GM21360 (cell line): ENCODE measurements at regions not wholly inside any gene's neighbourhood (a gene's known extent, or its start where the extent isn't known, plus 50 kb on each side); places are given as distances from the start of the nearest gene placed in this dataset.

Source experiments
- ATAC-seq: cut with Tn5 transposase; IDR thresholded peaks from one replicate; pipeline ENCODE4 v1.9.1; 2021; ENCODE audit warnings: mild to moderate bottlenecking, moderate library complexity; ENCODE audit not compliant: unreplicated experiment

GRCh38 chr6:14031516-14031915 lies 86.1 kb upstream of the CD83 start:
- ATAC-seq: no peak

DNA sequence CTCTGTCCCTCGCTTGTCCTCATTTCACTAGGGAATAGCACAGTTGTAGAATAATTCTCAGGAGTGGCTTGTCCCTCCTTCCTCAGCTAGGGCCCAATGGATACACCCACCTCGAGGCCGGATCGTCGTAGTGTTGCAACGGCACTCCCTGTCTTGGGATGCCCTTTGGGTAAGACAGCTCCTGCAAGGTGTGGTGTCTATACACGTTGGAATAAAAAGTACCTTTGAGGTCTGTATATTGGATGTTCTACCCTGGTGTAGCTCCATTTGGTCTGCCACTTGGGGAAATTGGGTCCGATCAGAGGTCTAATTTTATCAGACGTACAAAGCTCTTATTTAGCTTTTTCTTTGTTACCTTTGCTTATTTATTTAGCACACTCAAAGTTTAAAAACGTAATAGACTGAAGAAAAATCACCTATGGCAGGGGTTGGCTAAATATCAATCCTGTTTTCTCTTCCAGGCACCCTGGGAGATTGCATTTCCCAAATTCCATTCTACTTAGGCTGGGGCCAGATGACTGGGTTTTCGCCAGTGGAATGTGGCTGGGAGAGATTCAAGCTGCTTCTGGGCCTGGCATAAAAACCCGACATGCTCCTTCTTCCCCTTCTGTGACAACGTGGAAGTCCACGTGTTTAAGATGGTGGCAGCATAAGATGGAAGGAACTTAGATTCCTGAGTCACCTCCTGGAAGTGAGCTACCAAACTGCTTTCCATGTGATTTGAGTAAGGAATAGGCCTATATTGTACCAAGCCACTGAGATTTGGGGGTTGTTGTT lies 82.3 kb upstream of the CD83 start:
- no peak for ATAC-seq

DNA sequence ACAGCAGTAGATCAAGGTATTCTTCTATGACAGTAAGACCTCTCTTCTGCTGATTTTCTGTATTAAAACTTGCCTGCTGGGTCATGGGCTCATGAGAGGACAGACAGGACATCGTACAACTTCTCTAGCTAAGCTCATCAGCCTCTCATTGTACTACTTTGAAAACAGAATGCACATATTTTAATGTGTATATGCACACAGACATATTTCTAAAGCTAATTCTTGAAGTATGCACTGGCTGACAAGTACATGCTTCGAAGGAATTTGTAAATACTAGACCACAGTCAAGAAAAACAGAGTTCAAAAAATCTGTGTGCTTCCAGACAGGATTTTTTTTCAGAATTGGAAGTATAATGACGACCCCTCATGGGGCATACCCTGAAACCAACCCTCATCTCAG lies 81.7 kb upstream of the CD83 start:
- ATAC-seq: no peak

- ATAC-seq: no peak
Measured at GRCh38 chr6:14036911-14037310, 80.7 kb upstream of the CD83 start.

- ATAC-seq: no peak
Measured at GRCh38 chr6:14037402-14038277, 79.9 kb upstream of the CD83 start.

- ATAC-seq: no peak
Measured at GRCh38 chr6:14038467-14039437, 78.8 kb upstream of the CD83 start.

DNA sequence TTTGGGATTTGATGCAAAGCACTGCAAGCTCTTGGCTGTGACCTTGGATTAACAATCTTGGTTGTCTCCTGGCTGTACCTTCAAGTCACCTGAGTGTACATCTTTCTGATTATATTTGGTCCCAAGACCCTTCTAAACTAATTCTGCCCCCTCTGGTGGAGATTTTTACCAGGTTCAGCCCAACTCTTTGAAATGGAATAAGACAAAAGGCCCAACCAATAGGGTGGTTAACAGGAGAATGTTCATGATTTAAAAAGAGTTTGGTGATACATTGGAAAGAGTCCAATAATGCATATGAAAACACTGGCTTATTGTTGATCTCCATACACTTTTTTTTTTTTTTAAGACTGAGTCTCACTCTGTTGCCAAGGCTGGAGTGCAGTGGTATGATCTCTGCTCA lies 77.5 kb upstream of the CD83 start:
- no peak for ATAC-seq

- ATAC-seq: peak; percentile 71
Measured at GRCh38 chr6:14046476-14047068, 71.0 kb upstream of the CD83 start.

DNA sequence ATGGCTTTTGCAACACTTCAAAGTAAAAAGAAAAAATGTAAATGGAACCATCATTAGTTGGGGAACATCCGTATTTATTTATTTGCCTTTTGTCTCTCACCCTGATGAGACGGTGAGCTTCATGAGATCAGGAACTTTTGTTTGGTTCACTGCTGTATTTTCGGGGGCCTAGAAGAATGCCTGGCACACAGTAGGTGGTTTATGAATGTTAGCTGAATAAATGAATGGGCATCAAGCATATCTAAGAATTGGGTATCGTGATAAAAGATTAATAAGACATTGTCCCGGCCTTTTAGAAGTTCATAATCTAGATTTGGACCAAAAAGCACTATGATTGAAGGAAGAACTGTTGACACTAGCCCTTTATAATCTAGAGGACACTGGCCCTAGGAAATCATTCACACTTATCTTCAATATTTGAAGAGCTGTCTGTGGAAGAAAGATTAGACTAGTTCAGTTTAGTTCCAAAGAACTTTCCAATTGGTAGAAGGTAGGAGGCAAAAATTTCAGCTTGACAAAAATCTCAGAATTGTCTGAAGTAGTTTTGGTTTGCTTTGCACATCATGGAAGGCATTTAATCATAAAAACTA lies 70.3 kb upstream of the CD83 start:
- ATAC-seq: no peak

DNA sequence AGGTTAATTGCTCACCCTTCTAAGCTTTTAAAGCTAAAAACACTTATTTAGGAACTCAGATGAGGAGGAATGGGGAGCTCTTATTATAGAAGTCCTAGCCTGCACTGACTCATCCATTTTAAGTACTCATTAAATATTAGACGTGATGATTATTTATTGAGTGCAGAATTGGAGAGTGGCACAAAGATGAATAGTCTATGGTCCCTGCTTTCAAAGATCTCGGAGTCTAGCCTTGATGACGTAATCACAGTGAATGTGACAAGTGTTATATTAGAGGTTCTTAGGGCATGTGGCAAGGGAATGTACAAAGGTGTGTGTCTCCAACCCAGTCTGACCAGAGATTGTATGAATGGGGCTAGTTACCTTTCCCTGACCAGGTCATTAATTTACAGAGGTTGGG lies 68.7 kb upstream of the CD83 start:
- no peak for ATAC-seq

- no peak for ATAC-seq
Measured at GRCh38 chr6:14051355-14051754, 66.2 kb upstream of the CD83 start.

DNA sequence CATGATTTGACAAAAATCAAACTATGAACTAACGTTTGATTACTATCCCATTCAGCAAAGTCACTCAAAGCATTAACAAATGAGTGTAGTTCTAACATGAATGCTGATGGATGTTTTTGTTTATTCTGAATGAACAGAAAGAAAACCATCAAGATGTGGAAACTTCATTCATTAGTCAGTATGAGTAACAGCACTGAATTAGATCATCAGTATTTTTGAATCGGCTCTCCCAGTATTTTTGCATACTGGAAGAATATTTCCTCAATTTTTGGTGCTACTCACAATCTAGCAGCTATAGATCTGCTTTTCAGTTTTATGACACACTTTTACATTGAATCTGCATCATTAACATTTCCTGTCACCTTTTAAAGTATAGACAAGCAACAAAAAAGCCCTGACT lies 63.8 kb upstream of the CD83 start:
- ATAC-seq: no peak

GRCh38 chr6:14055541-14055940 lies 62.0 kb upstream of the CD83 start:
- no peak for ATAC-seq

DNA sequence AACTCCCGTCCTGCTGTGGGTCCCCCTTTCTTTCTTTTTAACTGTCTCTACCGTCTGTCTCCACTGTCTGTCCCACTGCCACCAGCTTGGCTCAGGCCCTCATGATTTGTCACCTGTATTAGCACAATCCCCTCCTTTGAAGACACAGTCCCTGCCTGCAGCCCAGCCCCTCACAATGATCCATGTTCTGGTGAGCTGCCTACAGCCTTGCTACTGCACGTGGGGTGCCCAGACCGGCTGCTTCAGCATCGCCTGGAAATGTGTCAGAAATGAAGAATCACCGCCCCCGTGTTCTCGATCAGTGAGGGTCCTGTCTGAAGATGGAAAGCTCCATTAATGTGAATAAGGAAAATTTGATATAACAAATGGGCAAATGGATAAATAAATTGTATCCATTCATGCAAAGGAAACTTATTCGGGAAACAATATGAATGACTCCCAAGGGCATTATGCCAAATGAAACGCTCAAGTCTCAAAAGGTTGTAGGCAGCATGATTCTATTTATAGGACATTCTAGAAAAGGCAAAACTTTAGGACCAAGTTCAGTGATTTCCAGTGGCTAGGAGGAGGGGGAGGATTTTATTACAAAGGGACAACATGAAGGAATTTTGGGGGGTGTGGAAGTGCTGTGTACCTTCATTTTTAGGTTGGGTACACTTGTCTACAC lies 59.4 kb upstream of the CD83 start:
- no peak for ATAC-seq

DNA sequence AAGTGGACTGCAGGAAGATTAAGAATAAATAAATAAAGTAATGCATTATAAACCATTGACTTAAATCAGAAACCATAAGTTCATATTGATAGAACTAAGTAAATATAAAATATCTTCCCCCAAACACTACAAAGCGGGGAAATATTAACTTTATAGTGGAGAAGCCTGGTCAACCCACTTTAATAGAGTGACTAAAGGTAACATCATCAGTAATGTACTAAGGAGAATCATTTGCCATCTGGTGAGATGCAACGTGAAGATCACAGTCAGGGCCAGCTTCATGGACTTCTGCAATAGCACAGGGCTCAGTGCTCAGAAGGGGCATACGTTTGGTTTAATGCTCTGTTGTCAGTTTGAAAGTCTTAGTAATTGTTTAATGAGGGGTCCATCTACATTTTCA lies 58.8 kb upstream of the CD83 start:
- ATAC-seq: no peak

DNA sequence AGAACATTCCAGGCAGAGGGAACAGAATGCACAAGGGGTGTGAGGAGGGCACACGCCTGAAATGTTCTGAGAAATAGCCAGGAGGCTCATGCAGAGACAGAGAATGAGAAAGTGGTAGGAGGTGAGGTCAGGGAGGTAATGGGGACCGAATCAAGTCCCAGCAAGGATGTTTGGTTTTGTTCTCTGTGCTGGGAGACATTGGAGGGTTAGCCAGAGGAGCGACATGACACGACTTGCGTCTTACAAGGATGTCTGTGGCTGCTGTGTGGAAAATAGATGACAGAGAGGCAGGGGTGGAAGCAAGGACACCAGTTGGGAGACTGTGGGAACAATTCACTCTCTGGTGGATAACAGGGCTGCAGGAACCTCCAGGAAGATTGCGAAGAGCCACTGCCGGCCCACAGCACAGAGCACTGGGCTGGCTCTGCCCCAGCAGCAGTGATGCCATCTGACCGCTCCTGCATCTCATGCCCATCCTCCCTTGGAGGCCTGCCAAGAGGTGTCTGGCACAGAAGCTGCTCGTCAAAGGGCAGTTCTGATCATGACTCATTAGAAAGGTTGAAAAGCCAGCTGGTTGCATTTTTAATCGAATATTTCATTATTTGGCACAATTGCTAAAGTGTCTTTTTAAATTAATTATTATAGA lies 57.7 kb upstream of the CD83 start:
- ATAC-seq: no peak

DNA sequence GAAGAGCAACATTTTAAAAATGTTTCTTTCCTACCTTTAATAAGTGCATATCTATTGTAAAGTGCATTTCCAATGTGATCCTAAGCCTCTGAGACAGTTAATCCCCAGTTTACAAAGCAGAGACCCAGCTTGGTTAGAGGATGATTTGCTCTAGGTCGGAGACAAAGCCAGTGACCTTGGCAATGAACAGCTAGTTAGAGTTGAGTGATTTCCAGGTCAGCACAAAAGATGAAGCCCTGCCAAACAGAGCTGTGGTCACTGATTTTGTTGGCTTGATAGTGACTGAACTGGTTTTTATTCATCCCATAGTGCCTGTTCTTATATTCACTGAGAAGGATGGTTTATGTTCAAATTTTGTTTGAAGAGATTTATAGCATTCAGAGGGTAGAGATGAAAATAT lies 56.6 kb upstream of the CD83 start:
- no peak for ATAC-seq

DNA sequence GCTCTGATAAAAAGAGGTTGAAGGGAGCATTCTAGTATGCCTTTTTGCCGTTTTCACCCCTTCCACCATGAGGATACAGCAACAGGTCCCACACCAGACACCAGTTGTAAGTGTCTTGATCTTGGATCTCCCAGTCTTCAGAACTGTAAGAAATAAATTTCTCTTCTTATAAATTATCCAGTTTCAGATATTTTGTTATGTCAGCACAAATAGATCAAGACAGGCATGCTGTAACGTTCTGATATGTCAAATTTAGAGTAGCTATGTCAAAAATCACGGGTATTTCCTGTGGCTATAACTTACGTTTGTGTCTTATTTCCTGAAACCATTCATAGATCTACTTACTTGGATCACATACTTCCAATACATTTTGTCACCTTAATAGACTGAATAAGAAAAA lies 55.9 kb upstream of the CD83 start:
- ATAC-seq: no peak

DNA sequence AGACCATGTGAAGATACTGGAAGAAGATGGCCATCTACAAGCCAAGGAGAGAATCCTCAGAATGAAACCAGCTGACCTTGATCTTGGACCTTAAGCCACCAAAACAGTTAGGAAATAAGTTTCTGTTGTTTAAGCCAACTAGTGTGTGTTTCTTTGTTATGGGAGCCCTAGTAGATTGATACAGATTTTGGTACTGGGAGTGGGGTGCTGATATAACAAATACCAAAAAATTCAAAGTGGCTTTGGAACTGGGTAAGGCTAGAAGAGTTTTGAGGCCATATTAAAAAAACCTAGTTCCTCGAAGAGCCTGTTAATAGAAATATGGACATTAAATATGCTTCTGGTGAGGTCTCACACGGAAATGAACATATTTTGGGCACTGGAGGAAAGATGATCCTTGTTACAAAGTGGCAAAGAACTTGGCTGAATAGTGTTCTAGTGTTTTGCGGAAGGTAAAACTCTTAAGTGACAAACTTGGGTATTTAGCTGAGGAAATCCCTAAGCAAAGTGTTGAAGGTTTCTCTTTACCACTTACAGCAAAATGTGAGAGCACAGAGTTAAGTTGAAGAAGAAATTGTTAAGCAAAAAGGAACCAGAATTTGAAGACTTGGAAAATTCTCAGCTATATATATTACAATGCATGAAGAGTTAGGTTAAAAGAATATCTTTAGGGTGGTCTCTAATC lies 55.1 kb upstream of the CD83 start:
- no peak for ATAC-seq
